Dermis blood vessel endothelial cell (primary cell): ENCODE measurements at regions not wholly inside any gene's neighbourhood (a gene's known extent, or its start where the extent isn't known, plus 50 kb on each side); places are given as distances from the start of the nearest gene placed in this dataset.
"Not testable (repeated sequence)": the region's sequence is repeated elsewhere in the genome, so short reads cannot be mapped to it uniquely, and the experiment has no call there.

Experiments used
- DNase-seq: peaks from one replicate; pipeline ENCODE4 v3.0.0; 2010

DNA sequence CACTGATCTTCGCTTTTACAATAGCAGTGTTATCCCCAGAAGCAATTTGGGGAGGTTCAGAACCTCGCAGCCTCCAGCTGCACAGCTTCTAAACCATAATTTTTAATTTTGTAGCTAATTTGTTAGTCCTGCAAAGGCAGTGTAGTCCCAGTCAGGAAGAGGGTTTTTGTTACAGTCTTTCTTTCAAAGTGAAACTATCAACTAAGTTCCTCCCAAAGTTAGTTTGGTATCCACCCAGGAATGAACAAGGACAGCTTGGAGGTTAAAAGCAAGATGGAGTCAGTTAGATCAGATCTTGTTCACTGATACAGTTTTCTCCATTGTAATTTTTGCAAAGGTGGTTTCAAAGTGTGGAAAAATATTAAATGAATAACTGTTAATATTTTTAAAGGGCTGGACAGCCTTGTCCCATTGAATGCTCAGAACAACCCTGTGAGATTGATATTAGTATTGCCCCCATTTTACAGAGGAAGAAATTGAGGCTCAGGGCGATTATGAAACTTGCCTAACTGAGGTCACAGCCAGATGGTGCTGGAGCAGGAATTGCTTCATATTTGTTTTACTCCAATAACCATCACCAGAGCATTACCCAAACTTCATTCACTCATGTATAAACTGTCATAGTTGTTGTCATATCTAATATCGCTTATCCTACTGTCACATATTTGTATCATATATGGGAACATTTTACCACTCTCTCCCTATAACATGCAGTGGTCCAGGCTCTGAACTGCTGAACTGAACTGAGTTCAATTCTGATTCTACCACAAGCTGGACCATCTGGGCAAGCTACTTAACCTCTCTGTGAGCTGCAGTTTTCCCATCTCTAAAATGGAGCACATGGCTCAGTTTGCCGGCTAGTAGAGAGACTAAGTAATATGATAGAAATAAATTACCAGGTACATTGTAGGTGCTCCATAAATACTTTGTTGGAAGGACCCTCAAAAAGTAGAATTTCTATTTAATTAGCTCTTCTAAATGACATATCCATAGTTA lies 213.8 kb downstream of the BCAS1 start:
- DNase-seq: no peak

GRCh38 chr20:53855733-53856132 lies 214.7 kb downstream of the BCAS1 start:
- DNase-seq: no peak

DNA sequence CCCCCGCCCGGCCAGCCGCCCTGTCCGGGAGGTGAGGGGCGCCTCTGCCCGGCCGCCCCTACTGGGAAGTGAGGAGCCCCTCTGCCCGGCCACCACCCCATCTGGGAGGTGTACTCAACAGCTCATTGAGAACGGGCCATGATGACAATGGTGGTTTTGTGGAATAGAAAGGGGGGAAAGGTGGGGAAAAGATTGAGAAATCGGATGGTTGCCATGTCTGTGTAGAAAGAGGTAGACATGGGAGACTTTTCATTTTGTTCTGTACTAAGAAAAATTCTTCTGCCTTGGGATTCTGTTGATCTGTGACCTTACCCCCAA lies 215.8 kb downstream of the BCAS1 start:
- DNase-seq: not testable (repeated sequence)

GRCh38 chr20:53853111-53853713 lies 217.2 kb downstream of the BCAS1 start:
- DNase-seq: no peak

DNA sequence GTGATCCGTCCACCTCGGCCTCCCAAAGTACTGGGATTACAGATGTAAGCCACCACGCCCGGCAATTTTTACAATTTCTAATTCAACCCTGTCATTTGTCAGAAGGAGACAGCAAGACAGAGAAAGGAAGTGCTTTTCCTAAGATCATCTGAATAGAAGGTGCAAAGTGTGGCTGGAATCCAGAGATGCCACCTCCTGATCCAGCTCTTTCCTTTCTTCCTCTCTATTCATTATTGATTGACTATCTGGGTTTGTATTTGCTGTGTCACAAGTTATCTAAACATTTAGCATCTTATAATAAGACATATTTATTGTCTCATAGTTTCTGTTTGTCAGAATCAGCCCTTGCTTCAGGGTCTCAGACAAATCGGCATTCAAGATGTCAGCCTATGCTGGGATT lies 217.7 kb downstream of the BCAS1 start:
- DNase-seq: no peak

DNA sequence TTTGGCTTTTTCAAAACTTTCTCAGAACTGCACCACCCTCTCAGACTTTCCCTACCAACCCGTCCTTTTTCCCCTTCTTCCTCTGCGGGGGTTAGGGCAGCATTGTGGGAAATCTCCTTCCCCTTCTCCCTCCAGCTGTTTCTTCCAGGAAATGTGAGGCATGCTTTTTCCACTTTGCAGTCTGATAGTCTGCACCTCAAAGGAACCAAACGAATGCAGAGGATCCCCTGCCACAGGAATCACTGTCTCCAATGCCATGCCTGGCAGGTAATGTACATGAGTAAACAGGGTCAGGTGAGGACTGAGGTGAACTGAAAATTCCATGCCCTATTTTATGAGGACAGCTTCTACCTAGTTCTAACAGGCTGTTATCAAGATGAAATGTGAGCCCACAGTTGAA lies 218.4 kb downstream of the BCAS1 start:
- DNase-seq: no peak

GRCh38 chr20:53850319-53850718 lies 220.1 kb downstream of the BCAS1 start:
- DNase-seq: no peak

DNA sequence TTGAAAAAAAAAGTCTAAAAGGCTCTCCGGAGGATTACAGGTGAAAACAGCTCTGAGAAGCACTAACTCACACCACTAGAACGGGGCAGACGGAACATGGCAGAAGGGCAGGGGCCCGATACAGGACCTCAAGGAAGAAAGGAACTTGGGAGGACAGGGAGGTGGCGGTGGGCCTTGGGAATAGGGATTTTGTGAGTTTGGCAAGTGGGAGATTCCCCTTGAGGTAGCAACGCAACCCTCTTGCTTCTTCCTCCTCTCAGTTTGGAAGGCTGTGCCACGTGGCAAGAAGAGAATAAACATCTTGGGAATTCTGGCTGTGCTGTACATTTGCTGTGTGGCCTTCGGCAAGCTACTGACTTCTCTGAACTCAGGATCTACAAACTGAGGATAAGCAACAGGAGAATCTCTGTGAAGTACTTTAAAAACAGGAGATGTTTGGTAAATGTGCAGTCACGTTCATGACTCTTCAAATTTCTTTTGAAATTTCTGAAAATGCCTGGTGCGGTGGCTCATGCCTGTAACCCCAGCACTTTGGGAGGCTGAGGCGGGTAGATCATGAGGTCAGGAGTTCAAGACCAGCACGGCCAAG lies 220.8 kb downstream of the BCAS1 start:
- no peak for DNase-seq

DNA sequence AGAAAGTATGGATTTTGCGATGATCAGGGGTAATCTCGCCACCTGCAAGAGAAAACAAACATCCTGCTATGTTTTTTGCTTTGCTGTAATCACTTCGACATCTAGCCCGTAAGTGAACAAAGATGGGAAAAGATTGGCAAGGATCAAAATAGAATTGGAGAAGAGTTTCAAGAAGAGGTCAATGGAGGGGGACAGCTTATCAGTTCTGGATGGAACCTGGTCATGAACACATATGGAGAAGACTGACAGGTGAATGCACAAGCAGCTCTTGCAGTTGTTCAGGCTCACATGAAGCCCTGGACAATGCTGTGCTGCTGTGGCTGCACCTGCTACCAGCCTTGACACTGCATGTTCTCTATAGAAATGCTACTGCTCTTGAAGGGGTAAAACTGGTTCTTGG lies 222.1 kb downstream of the BCAS1 start:
- DNase-seq: no peak

GRCh38 chr20:53847837-53848170 lies 222.6 kb downstream of the BCAS1 start:
- no peak for DNase-seq

DNA sequence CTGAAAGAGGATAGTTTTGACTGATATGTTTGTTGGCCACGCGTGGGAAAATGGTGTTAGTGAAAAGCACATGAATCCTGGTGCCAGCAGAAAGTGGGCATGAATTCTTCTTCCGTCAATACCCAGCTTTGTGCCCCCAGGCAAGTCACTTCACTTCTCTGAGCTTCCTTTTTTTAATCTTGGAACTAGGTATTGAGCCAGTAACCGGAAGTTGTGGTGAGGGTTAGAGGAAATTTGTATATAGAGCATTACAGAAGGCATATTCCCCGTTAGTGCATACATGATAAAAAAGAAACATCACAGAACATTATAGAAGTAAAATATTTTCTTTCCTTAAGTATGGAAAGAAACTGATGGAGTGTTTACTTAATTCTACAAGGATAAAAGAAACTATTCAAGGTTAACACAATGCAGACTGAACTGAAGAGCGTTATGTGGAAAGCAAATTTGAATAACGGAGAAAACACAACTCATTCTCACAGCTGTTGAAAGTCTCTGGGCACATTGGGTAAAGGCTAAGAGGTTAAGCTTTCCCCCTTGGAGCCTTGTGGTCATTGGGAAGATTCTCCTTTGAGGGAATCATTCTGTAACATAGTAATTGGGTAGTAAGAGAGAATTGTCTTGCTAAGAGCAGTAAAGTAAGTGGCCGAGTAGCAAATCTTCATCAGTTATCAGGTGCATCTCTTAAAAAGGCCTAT lies 223.1 kb downstream of the BCAS1 start:
- DNase-seq: no peak

DNA sequence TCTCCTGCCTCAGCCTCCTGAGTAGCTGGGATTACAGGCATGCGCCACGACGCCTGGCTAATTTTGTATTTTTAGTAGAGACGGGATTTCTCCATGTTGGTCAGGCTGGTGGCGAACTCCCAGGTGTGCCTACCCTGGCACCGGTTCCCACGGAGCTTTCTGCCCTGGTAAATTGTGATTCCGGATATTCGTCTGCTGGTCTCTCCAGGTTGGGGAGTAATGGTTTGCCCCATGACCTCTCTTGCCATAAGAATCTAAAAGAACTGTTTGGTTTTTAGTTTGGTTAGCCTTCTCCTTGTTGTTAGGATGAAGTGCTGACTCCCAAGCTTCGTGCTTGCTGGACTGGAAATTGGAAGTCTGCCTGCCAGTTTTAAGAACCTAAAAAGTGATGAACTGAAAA lies 223.8 kb downstream of the BCAS1 start:
- DNase-seq: no peak

DNA sequence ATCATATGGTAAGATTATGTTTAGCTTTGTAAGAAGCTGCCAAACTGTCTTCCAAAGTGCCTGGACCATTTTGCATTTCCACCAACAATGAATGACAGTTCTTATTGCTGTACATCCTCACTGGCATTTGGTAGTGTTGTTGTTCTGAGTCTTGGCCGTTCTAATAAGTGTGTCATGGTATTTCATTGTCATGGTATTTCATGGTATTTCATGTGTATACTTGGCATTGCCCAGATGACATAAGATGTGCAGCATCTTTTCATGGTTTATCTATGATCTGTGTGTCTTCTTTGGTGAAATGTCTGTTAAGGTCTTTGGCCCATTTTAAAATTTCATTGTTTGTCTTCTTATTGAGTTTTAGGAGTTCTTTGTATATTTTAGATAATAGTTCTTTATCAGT lies 224.4 kb downstream of the BCAS1 start:
- no peak for DNase-seq

DNA sequence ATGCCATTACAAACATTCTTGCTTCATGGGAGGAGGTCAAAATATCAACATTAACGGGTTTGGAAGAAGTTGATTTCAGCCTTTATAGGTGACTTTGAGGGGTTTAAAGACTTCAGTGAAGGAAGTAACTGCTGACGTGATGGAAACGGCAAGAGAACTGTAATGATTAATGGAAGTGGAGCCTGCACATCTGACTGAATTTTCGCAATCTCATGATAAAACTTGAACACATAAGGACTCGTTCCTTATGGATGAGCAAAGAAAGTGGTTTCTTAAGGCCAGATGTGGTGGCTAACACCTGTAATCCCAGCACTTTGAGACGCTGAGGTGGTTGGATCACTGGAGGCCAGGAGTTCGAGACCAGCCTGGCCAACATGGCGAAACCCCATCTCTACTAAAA lies 226.1 kb downstream of the BCAS1 start:
- no peak for DNase-seq

DNA sequence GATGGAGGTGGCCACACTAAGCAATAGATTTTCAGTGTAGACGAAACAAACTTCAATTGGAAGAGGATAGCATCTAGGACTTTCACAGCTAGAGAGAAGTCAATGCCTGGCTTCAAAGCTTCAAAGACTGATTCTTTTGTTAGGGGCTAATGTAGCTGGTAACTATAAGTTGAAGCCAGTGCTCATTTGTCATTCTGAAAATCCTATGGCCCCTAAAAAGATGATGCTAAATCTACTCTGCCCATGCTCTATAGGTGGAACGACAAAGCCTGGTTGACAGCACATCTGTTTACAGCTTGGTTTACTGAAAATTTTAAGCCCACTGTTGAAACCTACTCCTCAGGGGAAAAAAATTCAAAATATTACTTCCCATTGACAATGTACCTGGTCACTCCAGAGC lies 226.7 kb downstream of the BCAS1 start:
- DNase-seq: no peak

DNA sequence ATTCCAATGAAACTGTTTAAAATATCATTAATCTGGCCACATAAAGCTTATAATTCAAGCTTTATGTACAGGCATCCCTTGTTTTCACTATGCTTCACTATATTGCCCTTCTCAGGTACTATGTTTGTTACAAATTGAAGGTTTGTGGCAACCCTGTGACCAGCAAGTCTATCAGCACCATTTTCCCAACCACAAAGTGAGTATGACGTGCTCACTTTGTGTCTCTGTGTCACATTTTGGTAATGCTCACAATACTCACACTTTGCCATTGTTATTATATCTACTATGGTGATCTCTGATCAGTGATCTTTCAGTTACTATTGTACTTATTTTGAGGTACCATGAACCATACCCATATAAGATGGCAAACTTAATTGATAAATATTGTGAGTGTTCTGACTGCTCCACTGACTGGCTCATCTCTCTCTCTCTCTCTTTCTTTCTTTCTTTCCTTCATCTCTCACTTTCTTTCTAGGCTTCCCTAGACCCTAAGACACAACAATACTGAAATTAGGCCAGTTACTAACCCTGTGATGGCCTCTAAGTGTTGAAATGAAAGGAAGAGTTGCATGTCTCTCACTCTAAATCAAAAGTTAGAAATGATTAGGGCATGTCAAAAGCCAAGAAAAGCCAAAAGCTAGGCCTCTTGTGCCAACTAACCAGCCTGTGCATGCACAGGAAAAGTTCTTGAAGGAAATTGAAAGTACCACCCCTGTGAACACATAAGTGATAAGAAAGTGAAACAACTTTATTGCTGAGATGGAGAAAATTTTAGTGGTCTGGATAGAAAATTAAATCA lies 227.9 kb downstream of the BCAS1 start:
- no peak for DNase-seq

GRCh38 chr20:53841741-53842140 lies 228.7 kb downstream of the BCAS1 start:
- no peak for DNase-seq

DNA sequence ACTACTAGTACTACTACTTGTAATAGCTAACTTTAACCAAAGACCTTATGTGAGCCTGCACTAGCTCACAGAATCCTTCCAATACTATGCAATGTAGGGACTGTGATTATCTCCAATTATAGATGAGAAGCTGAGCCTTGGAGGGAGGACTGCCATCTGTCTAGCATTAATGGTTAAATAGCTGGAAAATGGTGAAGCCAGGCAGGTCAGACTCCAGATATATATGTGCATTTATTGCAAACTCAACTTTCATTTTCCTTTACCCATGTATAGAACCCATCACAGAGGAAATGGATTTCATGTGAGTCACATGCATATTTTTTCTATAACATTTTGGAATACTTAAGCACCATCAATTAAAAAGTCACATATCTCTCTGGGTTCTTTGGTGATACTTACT lies 229.9 kb downstream of the BCAS1 start:
- no peak for DNase-seq

DNA sequence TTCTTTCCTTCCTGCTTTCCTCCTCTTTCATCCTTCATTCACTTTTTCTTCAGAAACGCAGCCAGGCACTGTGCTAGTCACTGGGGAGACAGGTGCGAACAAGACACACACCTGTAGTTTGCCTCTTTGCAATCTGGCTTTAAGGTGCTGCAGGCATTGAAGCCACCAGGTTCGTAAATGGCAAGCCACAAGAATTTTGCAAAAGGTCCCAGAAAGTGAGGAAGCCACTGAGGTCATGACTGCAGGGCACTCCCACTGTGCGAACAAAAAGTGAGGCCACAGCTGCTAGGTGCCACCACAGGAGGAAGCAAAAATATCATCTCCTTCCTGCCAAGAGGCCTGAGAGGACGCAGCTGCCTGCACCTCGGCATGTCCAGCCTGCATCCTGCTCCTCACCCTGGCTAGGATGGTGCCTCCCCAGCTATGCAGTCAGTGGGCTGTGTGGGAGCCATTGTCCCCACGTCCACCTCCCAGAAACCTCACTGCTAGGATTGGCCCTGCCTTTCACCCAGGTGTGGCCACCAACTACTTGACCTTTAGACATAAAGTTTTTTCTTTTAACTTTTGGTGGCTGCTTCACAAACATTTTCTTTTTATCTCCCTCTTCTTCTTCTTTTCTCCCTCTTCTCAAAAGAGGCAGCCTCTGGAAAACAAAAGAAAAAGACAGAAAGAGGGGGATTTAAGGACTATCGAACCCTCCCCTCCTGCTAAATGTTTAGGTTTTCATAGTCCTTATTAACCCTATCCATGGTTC lies 230.8 kb downstream of the BCAS1 start:
- peak; percentile 56 for DNase-seq

- no peak for DNase-seq
Measured at GRCh38 chr20:53838311-53838868, 232.0 kb downstream of the BCAS1 start.

- DNase-seq: no peak
Measured at GRCh38 chr20:53837126-53837826, 233.1 kb downstream of the BCAS1 start.
